Right atrium auricular region (tissue), 2 donors: ENCODE measurements at regions not wholly inside any gene's neighbourhood (a gene's known extent, or its start where the extent isn't known, plus 50 kb on each side); places are given as distances from the start of the nearest gene placed in this dataset.

Experiments used
- DNase-seq: peaks from one replicate; pipeline ENCODE4 v3.0.0-alpha.2; 2019; ENCODE audit warnings: low spot score
- H3K27ac ChIP-seq, 2 donors: fragments of 200-600 bp; sonication (generic); 1 replicate in 1 of 2; 2 replicates in 1 of 2; pipeline ENCODE4 v1.5.1; 2016 to 2019
- H3K27me3 ChIP-seq, 2 donors: fragments of 200-600 bp; sonication (generic); one replicate each; pipeline versions ENCODE4 v1.5.1 to v1.6.0; 2017 to 2019
- H3K36me3 ChIP-seq: fragments of 200-600 bp; sonication (generic); one replicate; pipeline ENCODE4 v1.5.1; 2016
- H3K4me1 ChIP-seq, 2 donors: fragments of 200-600 bp; sonication (generic); one replicate each; pipeline versions ENCODE4 v1.5.1 to v1.6.0; 2017 to 2019
- H3K4me3 ChIP-seq, 2 donors: fragments of 200-600 bp; sonication (generic); 1 replicate in 1 of 2; 2 replicates in 1 of 2; pipeline ENCODE4 v1.5.1; 2017 to 2019; ENCODE audit warnings: mild to moderate bottlenecking in 1 of 2, moderate library complexity in 1 of 2
- H3K9me3 ChIP-seq, 2 donors: fragments of 200-600 bp; sonication (generic); one replicate each; pipeline ENCODE4 v1.5.1; 2019
- CTCF ChIP-seq, 2 donors: fragments of 200-600 bp; sonication (generic); IDR thresholded peaks; one replicate each; pipeline ENCODE4 v1.5.1; 2019; ENCODE audit warnings: antibody characterized with exemption in 2 of 2

DNA sequence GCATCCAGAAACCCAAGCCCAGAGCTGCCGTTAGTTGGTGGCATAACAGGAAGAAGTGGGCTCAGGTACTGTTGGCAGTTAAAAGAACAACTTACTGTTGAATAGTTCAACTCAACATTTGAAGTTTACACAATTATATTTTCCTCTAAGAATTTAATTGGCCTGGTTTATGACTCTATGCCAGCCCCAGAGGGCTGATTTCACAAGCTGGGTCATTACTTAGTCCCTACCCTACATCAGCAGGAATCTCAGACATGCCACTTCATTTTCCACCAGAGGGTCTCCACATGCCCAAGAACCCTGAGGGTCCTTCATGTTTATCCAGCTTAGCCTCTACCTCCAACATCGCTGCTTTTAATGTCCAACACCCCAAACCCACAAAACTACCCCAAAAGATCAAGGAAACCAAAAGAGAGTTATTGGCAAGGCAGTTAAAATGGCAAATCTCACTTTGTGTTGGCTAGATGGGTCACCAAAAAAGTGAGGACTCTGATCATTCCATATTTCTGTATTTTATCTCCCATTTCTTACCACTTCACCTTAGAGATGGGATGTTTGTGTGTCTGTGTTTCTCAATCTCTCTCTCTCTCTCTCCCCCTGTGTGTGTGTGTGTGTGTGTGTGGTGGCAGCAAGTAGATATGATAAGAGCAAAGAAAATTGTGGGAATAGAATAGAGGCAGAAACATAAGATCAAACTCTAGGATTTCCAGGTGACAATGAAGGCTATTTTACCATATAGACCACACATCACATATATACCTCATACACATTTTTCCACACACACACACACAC is 112.5 kb upstream of the TBX18 start:
- H3K27ac ChIP-seq = no peak overlapping the region
- no peak for TF ChIP-seq CTCF (IDR thresholded peaks at IDR 0.05)
- H3K4me1 ChIP-seq = no peaks in the 10 kb centered on the region
- no peak overlapping the region for H3K4me3 ChIP-seq
- no peaks in the 10 kb centered on the region for H3K36me3 ChIP-seq
- DNase-seq = no peak
- H3K9me3 ChIP-seq = no peaks in the 10 kb centered on the region
- H3K27me3 ChIP-seq = no peaks in the 10 kb centered on the region

DNA sequence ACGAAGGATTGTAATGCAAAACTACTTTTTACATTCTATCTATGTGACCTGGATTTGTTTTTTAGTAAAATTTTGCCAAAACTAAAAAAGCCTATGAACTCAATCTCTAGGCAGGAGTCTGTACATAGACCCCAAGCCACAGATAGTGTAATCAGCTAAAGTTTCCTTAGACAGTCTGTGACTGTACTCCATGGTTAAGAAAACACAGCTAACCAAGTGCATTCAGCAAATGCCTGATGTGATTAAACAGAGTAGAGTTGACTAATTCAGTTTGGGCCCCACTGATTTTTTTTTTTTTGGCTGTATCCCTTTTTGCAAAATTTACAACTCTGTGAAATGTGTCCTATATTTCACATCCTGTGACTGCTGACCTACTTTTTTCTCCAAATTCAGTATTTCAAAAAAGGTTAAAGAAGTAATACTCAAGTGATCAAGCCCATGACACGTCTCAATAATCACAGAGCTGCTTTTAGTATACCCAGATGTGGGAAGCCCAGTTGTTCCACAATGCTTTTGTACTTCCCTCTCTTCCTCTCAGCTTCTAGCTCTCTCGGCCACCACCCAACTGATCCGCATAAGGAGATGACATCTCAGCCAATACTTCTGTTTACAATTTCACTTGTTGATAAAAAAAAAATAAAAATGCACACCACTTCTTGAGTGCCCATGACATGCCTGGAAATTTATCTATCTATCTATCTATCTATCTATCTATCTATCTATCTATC is 108.8 kb upstream of the TBX18 start:
- H3K4me3 ChIP-seq = no peak overlapping the region
- H3K27me3 ChIP-seq = no peaks in the 10 kb centered on the region
- H3K9me3 ChIP-seq = no peaks in the 10 kb centered on the region
- no peak for TF ChIP-seq CTCF (IDR thresholded peaks at IDR 0.05)
- H3K27ac ChIP-seq = no peak overlapping the region
- H3K36me3 ChIP-seq = no peaks in the 10 kb centered on the region
- DNase-seq = no peak
- no peaks in the 10 kb centered on the region for H3K4me1 ChIP-seq

- Histone ChIP-seq H3K36me3 (no peaks in the 10 kb centered on the region), H3K27me3 (no peaks in the 10 kb centered on the region), H3K4me3 (no peak overlapping the region), H3K9me3 (no peaks in the 10 kb centered on the region), H3K27ac (no peak overlapping the region), H3K4me1 (no peaks in the 10 kb centered on the region)
- no peak for DNase-seq
- no peak for TF ChIP-seq CTCF (IDR thresholded peaks at IDR 0.05)
These were observed 107.5 kb upstream of the TBX18 start for GRCh38 chr6:84871925-84872324.

DNA sequence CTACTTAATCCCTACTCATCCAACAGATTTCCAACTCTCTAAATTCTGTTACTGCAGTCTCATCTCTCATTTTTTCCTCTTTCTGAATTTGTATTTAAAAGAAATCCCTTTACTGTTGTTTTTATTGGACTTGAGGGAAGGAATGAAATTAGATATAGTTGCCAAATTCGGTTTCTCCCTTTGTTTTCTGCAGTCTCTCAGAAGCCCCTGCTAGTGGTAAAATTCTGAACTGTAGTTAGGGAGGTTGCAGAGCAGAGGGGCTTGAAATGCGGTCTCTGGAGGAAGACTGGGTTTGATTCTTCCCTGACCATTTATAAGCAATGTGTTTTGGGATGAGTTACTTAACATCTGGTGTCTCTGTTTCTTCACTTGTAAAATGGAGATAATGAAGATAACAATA is 106.3 kb upstream of the TBX18 start:
- H3K27ac ChIP-seq = no peak overlapping the region
- no peak for DNase-seq
- no peak for TF ChIP-seq CTCF (IDR thresholded peaks at IDR 0.05)
- H3K9me3 ChIP-seq = no peaks in the 10 kb centered on the region
- H3K4me1 ChIP-seq = no peaks in the 10 kb centered on the region
- H3K27me3 ChIP-seq = no peaks in the 10 kb centered on the region
- H3K4me3 ChIP-seq = no peak overlapping the region
- H3K36me3 ChIP-seq = no peaks in the 10 kb centered on the region

DNA sequence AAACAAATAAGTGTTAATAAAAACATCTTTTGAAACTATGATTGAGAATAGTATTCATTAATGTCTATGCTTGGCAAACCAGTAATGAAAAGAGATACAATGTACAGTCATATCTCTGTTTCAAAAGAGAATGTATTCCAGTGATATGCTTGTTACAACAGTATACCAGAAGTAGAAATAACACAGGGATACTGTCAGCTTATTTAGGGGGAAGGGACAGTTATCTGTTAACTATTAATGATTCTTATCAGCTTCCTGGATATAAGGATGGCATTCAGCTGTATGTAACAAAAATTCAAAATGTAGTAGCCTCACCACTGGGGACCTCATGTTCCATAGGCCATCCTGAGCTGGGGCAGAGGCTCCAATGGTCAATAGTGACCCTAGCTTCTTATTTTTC is 103.8 kb upstream of the TBX18 start:
- no peak overlapping the region for H3K27ac ChIP-seq
- no peak overlapping the region for H3K4me3 ChIP-seq
- no peak for DNase-seq
- no peaks in the 10 kb centered on the region for H3K4me1 ChIP-seq
- H3K27me3 ChIP-seq = no peaks in the 10 kb centered on the region
- TF ChIP-seq CTCF (IDR thresholded peaks at IDR 0.05) = no peak
- no peaks in the 10 kb centered on the region for H3K36me3 ChIP-seq
- H3K9me3 ChIP-seq = no peaks in the 10 kb centered on the region
